ENCODE measurements at regions not wholly inside any gene's neighbourhood (a gene's known extent, or its start where the extent isn't known, plus 50 kb on each side); places are given as distances from the start of the nearest gene placed in this dataset.

DNA sequence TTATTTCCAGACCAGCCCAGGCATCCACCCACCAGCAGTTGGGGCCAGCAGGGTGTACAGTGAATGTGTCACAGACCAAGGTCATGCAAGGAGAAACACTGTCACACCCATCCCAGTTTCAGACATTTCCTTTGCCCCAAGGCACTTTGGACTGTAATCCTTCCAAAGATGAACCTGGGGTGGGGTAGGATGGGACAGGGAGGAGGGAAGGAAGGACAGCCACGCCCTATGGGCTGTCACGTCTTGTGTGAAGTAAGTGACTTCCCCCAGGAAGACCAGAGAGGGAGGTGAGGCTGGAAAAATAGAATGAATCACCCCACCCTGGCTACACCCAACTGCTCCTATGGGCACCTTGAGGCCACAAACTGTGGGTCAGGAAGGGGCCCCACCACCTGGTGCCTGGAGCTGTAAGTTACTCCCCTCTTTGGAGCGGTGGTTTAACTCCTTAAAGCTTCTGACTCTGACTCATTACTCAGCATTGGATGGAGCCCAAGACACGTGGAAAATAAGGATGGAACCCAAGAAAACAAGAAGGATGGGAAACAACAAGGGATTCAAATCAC lies 349.9 kb upstream of the KLF3 start:
- H3K27me3 ChIP-seq: no peaks in the 10 kb centered on the region
- WGBS, 2 donors (ENCODE audit: low coverage in 1 of 2): 40 to 61% methylated on average over 2 of the region's 4 CpGs
- H3K4me3 ChIP-seq: no peak overlapping the region
- H3K9me3 ChIP-seq: no peaks in the 10 kb centered on the region
- H3K4me1 ChIP-seq: peaks cover 2 to 9% (median 2%) of the 10 kb centered on the region in 3 donors
- H3K36me3 ChIP-seq: no peaks in the 10 kb centered on the region
- ATAC-seq: no peak
- TF ChIP-seq POLR2A (IDR thresholded peaks at IDR 0.05) (no peak), EP300 (IDR thresholded peaks at IDR 0.05) (no peak), POLR2AphosphoS5 (IDR thresholded peaks at IDR 0.05) (no peak), CTCF (IDR thresholded peaks at IDR 0.05) (no peak)
- no peak overlapping the region for H3K27ac ChIP-seq

DNA sequence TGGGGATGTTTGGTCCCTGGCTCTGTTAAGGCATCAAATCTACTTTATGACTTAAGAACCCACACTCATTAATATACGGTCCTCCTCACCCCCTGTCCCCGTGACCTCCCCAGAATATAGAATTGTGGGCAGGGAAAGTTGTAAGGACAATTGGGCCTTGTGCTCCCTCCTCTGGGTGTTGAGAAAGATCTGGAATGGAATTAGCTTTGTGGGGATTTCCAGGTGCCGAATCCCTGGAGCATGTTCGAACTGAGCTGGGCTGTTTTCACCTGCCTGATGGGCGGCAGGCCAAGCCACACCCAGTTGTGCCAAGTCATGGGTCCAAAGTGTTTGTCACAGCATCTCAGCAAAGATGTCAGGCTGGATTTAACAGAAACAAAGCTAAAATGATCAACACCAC lies 349.3 kb upstream of the KLF3 start:
- no peak for ATAC-seq
- Histone ChIP-seq H3K9me3 (no peaks in the 10 kb centered on the region), H3K36me3 (no peaks in the 10 kb centered on the region), H3K27me3 (no peaks in the 10 kb centered on the region), H3K4me3 (no peak overlapping the region), H3K4me1 (peaks cover 2 to 15% (median 8%) of the 10 kb centered on the region in 3 donors), H3K27ac (no peak overlapping the region)
- no peak for TF ChIP-seq CTCF (IDR thresholded peaks at IDR 0.05)
- no peak for TF ChIP-seq POLR2AphosphoS5 (IDR thresholded peaks at IDR 0.05)
- TF ChIP-seq POLR2A (IDR thresholded peaks at IDR 0.05): no peak
- no peak for TF ChIP-seq EP300 (IDR thresholded peaks at IDR 0.05)
- WGBS, 2 donors (ENCODE audit: low coverage in 1 of 2): 42 to 47% methylated on average over 2 of the region's 5 CpGs

DNA sequence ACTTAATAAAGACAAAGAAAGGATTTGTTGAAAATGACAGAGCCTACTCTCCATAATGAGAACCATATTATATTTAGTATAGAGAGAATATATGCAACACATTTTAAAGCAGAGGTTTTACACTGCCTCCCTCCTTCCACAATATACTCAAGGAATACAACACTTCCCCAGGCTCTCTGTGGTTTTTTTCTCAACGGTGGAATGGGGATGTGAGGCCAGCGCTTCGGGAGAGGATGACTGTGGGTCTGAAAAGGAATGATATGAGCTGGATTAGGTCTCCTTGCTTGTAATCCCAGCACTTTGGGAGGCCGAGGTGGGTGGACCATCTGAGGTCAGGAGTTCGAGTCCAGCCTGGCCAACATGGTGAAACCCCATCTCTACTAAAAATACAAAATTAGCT lies 348.7 kb upstream of the KLF3 start:
- Histone ChIP-seq H3K4me1 (peaks cover 2 to 21% (median 12%) of the 10 kb centered on the region in 3 donors), H3K36me3 (no peaks in the 10 kb centered on the region), H3K4me3 (no peak overlapping the region), H3K27me3 (no peaks in the 10 kb centered on the region), H3K9me3 (no peaks in the 10 kb centered on the region), H3K27ac (no peak overlapping the region)
- ATAC-seq: no peak
- TF ChIP-seq EP300 (IDR thresholded peaks at IDR 0.05) (no peak), POLR2A (IDR thresholded peaks at IDR 0.05) (no peak), CTCF (IDR thresholded peaks at IDR 0.05) (no peak)
- WGBS, 2 donors (ENCODE audit: low coverage in 1 of 2): 76 to 87% methylated on average over 3 of the region's 5 CpGs

DNA sequence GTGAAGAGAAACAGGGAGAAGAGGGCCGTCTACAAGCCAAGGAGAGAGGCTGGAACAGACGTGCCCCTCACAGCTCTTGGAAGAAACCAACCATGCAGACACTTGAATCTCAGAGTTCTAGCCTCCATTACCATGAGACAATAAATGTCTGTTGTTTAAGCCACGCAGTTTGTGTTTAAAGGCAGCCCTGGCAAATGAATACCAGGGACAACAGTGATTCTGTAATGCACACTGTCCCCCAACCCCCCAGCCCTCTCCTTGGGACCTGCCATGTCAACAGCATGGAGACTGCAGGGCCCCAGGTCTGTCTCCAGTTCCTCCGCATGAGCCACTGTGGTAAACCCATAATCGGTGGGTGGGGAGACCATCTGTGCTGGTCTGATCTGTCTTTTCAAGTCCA lies 348.0 kb upstream of the KLF3 start:
- H3K4me3 ChIP-seq: no peak overlapping the region
- H3K4me1 ChIP-seq: peaks cover 2 to 24% (median 12%) of the 10 kb centered on the region in 3 donors
- no peak overlapping the region for H3K27ac ChIP-seq
- H3K27me3 ChIP-seq: no peaks in the 10 kb centered on the region
- TF ChIP-seq EP300 (IDR thresholded peaks at IDR 0.05) (no peak), POLR2A (IDR thresholded peaks at IDR 0.05) (no peak), CTCF (IDR thresholded peaks at IDR 0.05) (no peak), POLR2AphosphoS5 (IDR thresholded peaks at IDR 0.05) (no peak)
- H3K36me3 ChIP-seq: no peaks in the 10 kb centered on the region
- no peak for ATAC-seq
- 78 to 100% methylated on average over 3 to 4 of the region's 5 CpGs for WGBS, 2 donors (ENCODE audit: low coverage in 1 of 2)
- H3K9me3 ChIP-seq: no peaks in the 10 kb centered on the region

DNA sequence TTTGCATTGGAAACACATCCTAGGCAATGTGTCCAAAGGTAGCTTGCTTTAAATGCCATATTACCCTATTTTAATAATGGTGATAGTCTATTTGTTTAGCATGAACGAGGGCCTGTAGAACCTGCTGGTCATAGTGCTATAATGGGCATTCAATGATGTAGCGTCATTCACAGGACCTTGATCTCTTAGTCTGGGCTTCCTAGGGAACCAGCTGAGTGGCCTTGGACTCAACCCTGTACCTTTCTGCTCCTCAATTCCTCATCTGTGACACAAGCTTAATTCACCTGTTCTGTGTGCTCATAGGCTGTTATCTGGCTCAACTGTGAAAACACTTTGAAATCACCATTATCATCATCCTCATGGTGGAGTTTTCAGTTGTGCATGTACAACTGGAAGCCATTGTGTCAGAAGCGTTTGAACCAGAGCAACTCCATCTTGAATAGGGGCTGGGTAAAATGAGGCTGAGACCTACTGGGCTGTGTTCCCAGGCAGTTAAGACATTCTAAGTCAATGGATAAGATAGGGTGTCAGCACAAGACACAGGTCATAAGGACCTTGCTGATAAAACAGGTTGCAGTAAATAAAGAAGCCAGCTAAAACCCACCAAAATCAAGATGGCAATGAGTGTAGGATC lies 346.8 kb upstream of the KLF3 start:
- Histone ChIP-seq H3K9me3 (no peaks in the 10 kb centered on the region), H3K4me3 (no peak overlapping the region), H3K36me3 (no peaks in the 10 kb centered on the region), H3K27ac (no peak overlapping the region), H3K27me3 (no peaks in the 10 kb centered on the region), H3K4me1 (peaks cover 2 to 24% (median 12%) of the 10 kb centered on the region in 3 donors)
- no peak for TF ChIP-seq CTCF (IDR thresholded peaks at IDR 0.05)
- TF ChIP-seq POLR2A (IDR thresholded peaks at IDR 0.05): no peak
- no peak for TF ChIP-seq POLR2AphosphoS5 (IDR thresholded peaks at IDR 0.05)
- TF ChIP-seq EP300 (IDR thresholded peaks at IDR 0.05): no peak
- no peak for ATAC-seq
- 91 to 96% methylated on average over 2 to 3 of the region's 3 CpGs for WGBS, 2 donors (ENCODE audit: low coverage in 1 of 2)

All from gastroesophageal sphincter (tissue), 4 donors.